ENCODE measurements at regions not wholly inside any gene's neighbourhood (a gene's known extent, or its start where the extent isn't known, plus 50 kb on each side); places are given as distances from the start of the nearest gene placed in this dataset.

GRCh38 chr20:39146394-39146793 lies 184.2 kb downstream of the DHX35 start:
- no peak for DNase-seq (ENCODE audit: low spot score)

- no peak for DNase-seq (ENCODE audit: low spot score)
Observed at GRCh38 chr20:39145921-39146320, 183.8 kb downstream of the DHX35 start.

GRCh38 chr20:39144757-39145156 lies 182.6 kb downstream of the DHX35 start:
- no peak for DNase-seq (ENCODE audit: low spot score)

- DNase-seq (ENCODE audit: low spot score): no peak
Observed at GRCh38 chr20:39142407-39143096, 180.4 kb downstream of the DHX35 start.

- no peak for DNase-seq (ENCODE audit: low spot score)
Observed at GRCh38 chr20:39137299-39137698, 175.2 kb downstream of the DHX35 start.

GRCh38 chr20:39136798-39137197 lies 174.7 kb downstream of the DHX35 start:
- DNase-seq (ENCODE audit: low spot score): no peak

GRCh38 chr20:39135885-39136544 lies 173.9 kb downstream of the DHX35 start:
- DNase-seq (ENCODE audit: low spot score): no peak

- DNase-seq (ENCODE audit: low spot score): no peak
Observed at GRCh38 chr20:39133201-39133600, 171.1 kb downstream of the DHX35 start.

- no peak for DNase-seq (ENCODE audit: low spot score)
Observed at GRCh38 chr20:39132511-39132910, 170.4 kb downstream of the DHX35 start.

- DNase-seq (ENCODE audit: low spot score): no peak
Observed at GRCh38 chr20:39132093-39132492, 169.9 kb downstream of the DHX35 start.

- no peak for DNase-seq (ENCODE audit: low spot score)
Observed at GRCh38 chr20:39130627-39131026, 168.5 kb downstream of the DHX35 start.

GRCh38 chr20:39129523-39129922 lies 167.4 kb downstream of the DHX35 start:
- DNase-seq (ENCODE audit: low spot score): no peak

- no peak for DNase-seq (ENCODE audit: low spot score)
Observed at GRCh38 chr20:39124064-39124463, 161.9 kb downstream of the DHX35 start.

- no peak for DNase-seq (ENCODE audit: low spot score)
Observed at GRCh38 chr20:39123185-39123557, 161.0 kb downstream of the DHX35 start.

- no peak for DNase-seq (ENCODE audit: low spot score)
Observed at GRCh38 chr20:39117491-39117890, 155.3 kb downstream of the DHX35 start.

- no peak for DNase-seq (ENCODE audit: low spot score)
Observed at GRCh38 chr20:39116020-39116419, 153.9 kb downstream of the DHX35 start.

- DNase-seq (ENCODE audit: low spot score): peak; percentile 75
Observed at GRCh38 chr20:39112178-39112743, 150.1 kb downstream of the DHX35 start.

- no peak for DNase-seq (ENCODE audit: low spot score)
Observed at GRCh38 chr20:39111359-39112177, 149.4 kb downstream of the DHX35 start.

GRCh38 chr20:39110819-39111136 lies 148.6 kb downstream of the DHX35 start:
- DNase-seq (ENCODE audit: low spot score): no peak

GRCh38 chr20:39109933-39110818 lies 148.0 kb downstream of the DHX35 start:
- DNase-seq (ENCODE audit: low spot score): no peak

- no peak for DNase-seq (ENCODE audit: low spot score)
Observed at GRCh38 chr20:39108746-39109145, 146.6 kb downstream of the DHX35 start.

- DNase-seq (ENCODE audit: low spot score): peak; percentile 29
Observed at GRCh38 chr20:39107741-39108140, 145.6 kb downstream of the DHX35 start.
